ENCODE measurements at regions not wholly inside any gene's neighbourhood (a gene's known extent, or its start where the extent isn't known, plus 50 kb on each side); places are given as distances from the start of the nearest gene placed in this dataset.

DNA sequence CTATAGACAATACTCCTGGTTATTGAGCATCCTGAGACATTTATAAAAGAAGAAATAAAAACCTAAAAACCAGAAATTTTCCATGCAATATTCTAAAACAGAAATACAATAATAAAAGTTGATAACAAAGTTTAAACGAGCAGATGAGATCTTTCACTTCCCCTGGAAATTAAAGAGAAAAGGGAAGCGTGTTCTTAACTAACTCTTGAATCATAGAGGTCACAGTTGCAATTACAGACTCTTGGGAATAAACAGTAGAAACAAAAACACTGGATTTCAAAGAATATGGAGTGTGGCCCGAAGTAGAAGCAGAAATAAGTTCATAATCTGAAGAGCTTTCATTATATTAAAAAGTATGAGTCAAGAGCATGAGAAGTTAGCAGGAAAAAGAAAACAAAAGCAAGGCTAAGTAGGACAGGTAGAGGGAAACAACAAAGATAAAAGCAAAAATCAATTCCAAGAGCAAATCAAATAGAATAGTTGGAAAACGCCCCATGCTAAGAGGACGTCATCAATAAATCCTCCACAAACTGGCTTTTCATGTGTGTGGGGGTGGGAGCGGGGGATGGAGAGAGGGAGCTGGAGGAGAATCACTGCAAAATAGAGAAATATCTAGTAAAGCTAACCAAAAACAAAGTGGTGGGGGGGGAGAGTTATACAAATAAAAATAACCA lies 55.2 kb upstream of the C10orf71 start:
- no peak overlapping the region for H3K4me3 ChIP-seq
- no peaks in the 10 kb centered on the region for H3K9me3 ChIP-seq
- intact Hi-C loops (cut with DNase I), result no loop called here
- H3K9ac ChIP-seq (ENCODE audit: low read depth in 2 of 2, low read length in 2 of 2), result peak overlapping the region in 1 of 2 donors; percentile 2
- no peak for DNase-seq
- no peaks in the 10 kb centered on the region for H3K27me3 ChIP-seq
- H3K27ac ChIP-seq, result no peak overlapping the region
- no peak for TF ChIP-seq CTCF (IDR thresholded peaks at IDR 0.05)
- no peaks in the 10 kb centered on the region for H3K4me1 ChIP-seq
- H3K36me3 ChIP-seq, result no peaks in the 10 kb centered on the region

- no peak overlapping the region for H3K27ac ChIP-seq
- H3K4me3 ChIP-seq, result no peak overlapping the region
- no peaks in the 10 kb centered on the region for H3K9me3 ChIP-seq
- H3K36me3 ChIP-seq, result no peaks in the 10 kb centered on the region
- no peaks in the 10 kb centered on the region for H3K27me3 ChIP-seq
- DNase-seq, result no peak
- no peaks in the 10 kb centered on the region for H3K4me1 ChIP-seq
- no peak for TF ChIP-seq CTCF (IDR thresholded peaks at IDR 0.05)
- H3K9ac ChIP-seq (ENCODE audit: low read depth in 2 of 2, low read length in 2 of 2), result peak overlapping the region in 1 of 2 donors; percentile 24
- intact Hi-C loops (cut with DNase I), result no loop called here
Measured at GRCh38 chr10:49243139-49243538, 54.9 kb upstream of the TMEM273 start.

DNA sequence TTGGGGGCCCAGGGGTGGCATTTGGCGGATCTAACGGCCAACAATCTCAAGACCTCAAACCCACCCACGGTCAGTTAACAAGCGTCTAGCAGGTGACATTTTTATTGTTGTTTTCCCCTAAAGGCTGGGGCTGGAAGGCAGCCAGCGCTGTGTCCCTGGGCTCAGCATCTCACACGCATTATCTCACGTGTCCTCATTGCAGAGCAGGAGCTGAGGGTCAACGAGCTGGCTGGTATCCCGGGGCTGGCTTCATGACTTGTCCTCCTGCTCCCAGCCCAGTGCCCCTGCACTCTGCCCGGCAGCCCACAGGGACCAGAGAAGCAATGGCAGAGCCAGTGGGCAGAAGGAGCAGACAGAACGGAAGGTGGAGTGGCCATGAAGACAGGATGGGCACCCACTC lies 54.4 kb upstream of the TMEM273 start:
- intact Hi-C loops (cut with DNase I), result no loop called here
- DNase-seq, result no peak
- no peaks in the 10 kb centered on the region for H3K36me3 ChIP-seq

DNA sequence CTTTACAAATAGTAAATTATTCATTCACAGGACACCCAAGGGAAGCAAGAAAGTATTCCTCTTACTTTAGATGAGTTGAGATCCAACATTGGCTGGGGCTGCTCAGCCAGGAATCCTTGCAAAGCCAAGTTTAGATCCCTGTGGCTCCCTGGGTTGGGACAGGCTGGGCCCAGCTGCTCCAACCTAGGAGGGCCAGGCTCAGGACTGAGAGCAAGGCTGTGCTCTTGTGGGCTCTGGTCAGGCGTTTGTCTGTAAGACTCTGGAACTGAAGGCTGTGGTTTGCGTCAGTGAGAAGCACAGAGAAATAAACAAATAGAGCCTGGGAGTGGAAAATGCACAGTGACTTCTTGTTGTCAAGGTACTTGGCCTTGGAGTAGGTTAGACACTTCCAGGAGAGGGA lies 53.2 kb upstream of the TMEM273 start:
- Histone ChIP-seq H3K27ac (no peak overlapping the region), H3K9me3 (no peaks in the 10 kb centered on the region), H3K4me1 (no peaks in the 10 kb centered on the region), H3K9ac (ENCODE audit: low read depth in 2 of 2, low read length in 2 of 2) (no peak overlapping the region), H3K4me3 (no peak overlapping the region), H3K27me3 (no peaks in the 10 kb centered on the region), H3K36me3 (no peaks in the 10 kb centered on the region)
- no peak for DNase-seq
- intact Hi-C loops (cut with DNase I), result no loop called here
- TF ChIP-seq CTCF (IDR thresholded peaks at IDR 0.05), result no peak

More for the DNA sequence above, 54.4 kb upstream of the TMEM273 start:
- H3K4me3 ChIP-seq, result no peak overlapping the region
- no peaks in the 10 kb centered on the region for H3K9me3 ChIP-seq
- no peak overlapping the region for H3K9ac ChIP-seq (ENCODE audit: low read depth in 2 of 2, low read length in 2 of 2)
- no peak for TF ChIP-seq CTCF (IDR thresholded peaks at IDR 0.05)
- H3K27ac ChIP-seq, result no peak overlapping the region
- H3K27me3 ChIP-seq, result no peaks in the 10 kb centered on the region
- no peaks in the 10 kb centered on the region for H3K4me1 ChIP-seq

DNA sequence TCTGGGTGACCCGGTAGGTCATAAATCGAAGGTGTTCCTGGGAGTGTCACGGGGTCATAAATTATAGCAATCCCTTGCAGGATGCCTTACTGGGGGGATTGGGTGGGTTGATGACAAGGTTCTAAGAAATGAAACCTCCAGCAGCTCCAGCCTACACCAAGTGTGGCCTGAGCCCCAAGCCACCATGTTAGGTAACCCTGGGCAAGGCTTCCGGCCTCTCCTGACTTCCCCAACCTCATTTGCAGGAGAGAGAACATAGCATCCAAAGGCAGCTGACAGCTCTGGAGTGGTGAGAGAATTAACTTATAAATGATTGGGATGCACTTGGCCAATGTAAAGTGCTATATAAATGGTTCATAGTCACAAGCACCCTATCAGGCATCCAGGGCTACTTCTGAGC lies 52.8 kb upstream of the TMEM273 start:
- H3K36me3 ChIP-seq, result no peaks in the 10 kb centered on the region
- no peaks in the 10 kb centered on the region for H3K9me3 ChIP-seq
- no peak overlapping the region for H3K4me3 ChIP-seq
- H3K9ac ChIP-seq (ENCODE audit: low read depth in 2 of 2, low read length in 2 of 2), result no peak overlapping the region
- intact Hi-C loops (cut with DNase I), result no loop called here
- H3K4me1 ChIP-seq, result no peaks in the 10 kb centered on the region
- no peak for DNase-seq
- H3K27ac ChIP-seq, result no peak overlapping the region
- H3K27me3 ChIP-seq, result no peaks in the 10 kb centered on the region
- TF ChIP-seq CTCF (IDR thresholded peaks at IDR 0.05), result no peak
